LNCaP clone FGC (cell line): ENCODE measurements at regions not wholly inside any gene's neighbourhood (a gene's known extent, or its start where the extent isn't known, plus 50 kb on each side); places are given as distances from the start of the nearest gene placed in this dataset.
"Not testable (repeated sequence)": the region's sequence is repeated elsewhere in the genome, so short reads cannot be mapped to it uniquely, and the experiment has no call there.

Experiments used
- DNase-seq: peaks from one replicate; pipeline ENCODE4 v3.0.0-alpha.2; 2011; ENCODE audit warnings: low read depth
- H3K4me3 ChIP-seq: 2 replicates; pipeline ENCODE4 v1.5.1; 2011; ENCODE audit warnings: mild to moderate bottlenecking, low read depth, low read length, control low read depth
- CTCF ChIP-seq: IDR thresholded peaks from 2 replicates; pipeline ENCODE4 v1.5.1; 2012; ENCODE audit warnings: mild to moderate bottlenecking; ENCODE audit not compliant: control insufficient read depth, insufficient read depth; ENCODE audit errors: extremely low read depth

GRCh38 chrX:34826964-34827363, 115.6 kb upstream of the FAM47B start:
- no peak for TF ChIP-seq CTCF
- no peak for DNase-seq
- no peak overlapping the region for H3K4me3 ChIP-seq

GRCh38 chrX:34839451-34839850, 103.1 kb upstream of the FAM47B start:
- no peak for DNase-seq
- TF ChIP-seq CTCF = no peak
- H3K4me3 ChIP-seq = no peak overlapping the region

- DNase-seq = not testable (repeated sequence)
Observed at GRCh38 chrX:34841205-34841604, 101.4 kb upstream of the FAM47B start.

GRCh38 chrX:34848281-34848680, 94.3 kb upstream of the FAM47B start:
- DNase-seq = no peak
- no peak for TF ChIP-seq CTCF
- H3K4me3 ChIP-seq = no peak overlapping the region

More at GRCh38 chrX:34841205-34841604, 101.4 kb upstream of the FAM47B start:
- not testable (repeated sequence) for H3K4me3 ChIP-seq

- no peak for DNase-seq
- no peak for TF ChIP-seq CTCF
Observed at GRCh38 chrX:34849371-34849770, 93.2 kb upstream of the FAM47B start.

GRCh38 chrX:34859191-34859590, 83.4 kb upstream of the FAM47B start:
- H3K4me3 ChIP-seq = no peak overlapping the region
- TF ChIP-seq CTCF = no peak
- DNase-seq = no peak

More at GRCh38 chrX:34849371-34849770, 93.2 kb upstream of the FAM47B start:
- H3K4me3 ChIP-seq = no peak overlapping the region

GRCh38 chrX:34863906-34864305, 78.7 kb upstream of the FAM47B start:
- DNase-seq = no peak
- H3K4me3 ChIP-seq = no peak overlapping the region
- no peak for TF ChIP-seq CTCF
